HG03439 (cell line): ENCODE measurements at regions not wholly inside any gene's neighbourhood (a gene's known extent, or its start where the extent isn't known, plus 50 kb on each side); places are given as distances from the start of the nearest gene placed in this dataset.
"Not testable (repeated sequence)": the region's sequence is repeated elsewhere in the genome, so short reads cannot be mapped to it uniquely, and the experiment has no call there.

Experiments used
- ATAC-seq: cut with Tn5 transposase; IDR thresholded peaks from one replicate; pipeline ENCODE4 v1.9.1; 2021; ENCODE audit warnings: mild to moderate bottlenecking, moderate library complexity; ENCODE audit not compliant: unreplicated experiment

- ATAC-seq: not testable (repeated sequence)
Measured at GRCh38 chr4:86413426-86413825, 53.6 kb upstream of the MAPK10 start.

GRCh38 chr4:86414686-86415085 lies 54.8 kb upstream of the MAPK10 start:
- no peak for ATAC-seq

GRCh38 chr4:86416081-86416480 lies 56.2 kb upstream of the MAPK10 start:
- no peak for ATAC-seq

- ATAC-seq: no peak
Measured at GRCh38 chr4:86421461-86421860, 61.6 kb upstream of the MAPK10 start.

GRCh38 chr4:86431543-86432116 lies 71.8 kb upstream of the MAPK10 start:
- ATAC-seq: no peak

- ATAC-seq: no peak
Measured at GRCh38 chr4:86432559-86433134, 72.8 kb upstream of the MAPK10 start.

GRCh38 chr4:86439293-86439692 lies 79.4 kb upstream of the MAPK10 start:
- ATAC-seq: no peak

GRCh38 chr4:86441175-86441936 lies 81.5 kb upstream of the MAPK10 start:
- peak; percentile 61 for ATAC-seq

DNA sequence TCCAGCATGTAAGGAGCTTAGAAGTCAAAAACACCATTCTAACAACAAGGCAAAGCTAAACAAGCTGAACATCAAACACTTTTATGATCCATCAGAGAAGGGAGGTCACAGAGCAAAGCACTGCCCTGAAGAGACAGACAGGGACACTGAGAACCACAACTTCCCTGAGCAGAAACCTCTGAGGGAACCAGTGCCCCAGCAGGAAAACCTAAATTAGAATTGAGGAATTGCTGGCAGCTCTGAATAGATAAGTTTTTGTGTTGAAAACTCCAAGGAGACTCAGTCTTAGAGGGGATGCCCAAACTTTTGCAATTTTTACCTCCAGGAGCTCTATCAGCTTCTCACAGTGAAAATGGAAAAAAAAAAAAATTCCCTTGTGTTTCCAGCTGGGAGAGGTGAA lies 83.0 kb upstream of the MAPK10 start:
- ATAC-seq: no peak

DNA sequence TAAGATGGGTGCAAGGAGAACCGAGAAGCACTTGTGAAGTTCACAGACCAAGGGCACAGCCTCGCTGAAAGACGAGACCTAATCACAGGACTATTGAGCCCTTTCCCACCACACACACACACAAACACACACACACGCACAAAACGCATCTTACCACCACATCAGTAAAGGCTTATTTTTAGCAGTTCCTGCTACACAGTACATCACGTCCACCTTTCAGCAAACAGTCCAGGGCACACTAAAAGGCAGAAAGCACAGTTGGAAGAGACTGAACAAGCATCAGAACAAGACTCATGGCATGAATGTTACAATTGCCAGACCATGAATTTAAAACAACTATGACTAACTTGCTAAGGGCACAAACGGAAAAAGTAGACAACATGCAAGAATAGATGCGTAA lies 83.6 kb upstream of the MAPK10 start:
- no peak for ATAC-seq

DNA sequence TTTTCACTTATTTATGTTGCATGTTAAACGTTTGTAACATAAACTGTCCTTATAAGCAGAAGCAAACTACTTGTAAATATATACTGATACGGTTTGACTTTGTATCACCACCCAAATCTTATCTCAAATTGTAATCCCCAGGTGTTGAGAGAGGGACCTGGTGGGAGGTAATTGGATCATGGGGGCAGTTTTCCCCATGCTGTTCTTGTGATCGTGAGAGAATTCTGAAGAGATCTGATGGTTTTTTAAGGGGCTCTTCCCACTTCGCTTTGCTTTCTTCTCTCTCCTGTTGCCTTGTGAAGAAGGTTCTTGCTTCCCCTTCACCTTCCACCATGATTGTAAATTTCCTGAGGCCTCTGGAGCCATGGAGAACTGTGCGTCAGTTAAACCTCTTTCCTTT lies 87.1 kb upstream of the MAPK10 start:
- ATAC-seq: no peak

GRCh38 chr4:86448871-86449270 lies 89.0 kb upstream of the MAPK10 start:
- no peak for ATAC-seq

GRCh38 chr4:86449746-86450588 lies 90.1 kb upstream of the MAPK10 start:
- ATAC-seq: no peak

- no peak for ATAC-seq
Measured at GRCh38 chr4:86450861-86451260, 91.0 kb upstream of the MAPK10 start.

GRCh38 chr4:86451560-86452330 lies 91.9 kb upstream of the MAPK10 start:
- ATAC-seq: no peak

DNA sequence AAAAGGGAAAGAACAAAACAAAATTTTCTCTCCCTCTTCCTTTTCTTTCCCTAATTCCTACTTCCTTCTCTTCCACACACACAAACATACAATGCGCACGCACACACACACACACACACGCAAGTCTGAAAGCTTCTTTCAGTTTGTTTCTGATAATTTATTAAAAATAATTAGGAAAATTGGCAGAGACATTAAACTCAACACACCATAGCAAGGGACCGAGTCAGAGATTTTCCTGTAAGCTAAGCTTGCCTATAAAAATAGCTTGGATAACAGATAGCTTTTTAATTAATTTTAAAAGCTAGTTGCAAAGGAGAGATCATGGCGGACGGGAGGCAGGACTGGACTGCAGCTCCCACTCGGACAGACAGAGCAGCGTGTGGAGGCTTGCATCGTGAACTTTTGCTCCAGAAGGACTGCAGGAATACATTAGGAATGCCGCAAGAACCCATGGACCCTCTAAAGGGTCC lies 92.6 kb upstream of the MAPK10 start:
- no peak for ATAC-seq

GRCh38 chr4:86452924-86453531 lies 93.2 kb upstream of the MAPK10 start:
- no peak for ATAC-seq

DNA sequence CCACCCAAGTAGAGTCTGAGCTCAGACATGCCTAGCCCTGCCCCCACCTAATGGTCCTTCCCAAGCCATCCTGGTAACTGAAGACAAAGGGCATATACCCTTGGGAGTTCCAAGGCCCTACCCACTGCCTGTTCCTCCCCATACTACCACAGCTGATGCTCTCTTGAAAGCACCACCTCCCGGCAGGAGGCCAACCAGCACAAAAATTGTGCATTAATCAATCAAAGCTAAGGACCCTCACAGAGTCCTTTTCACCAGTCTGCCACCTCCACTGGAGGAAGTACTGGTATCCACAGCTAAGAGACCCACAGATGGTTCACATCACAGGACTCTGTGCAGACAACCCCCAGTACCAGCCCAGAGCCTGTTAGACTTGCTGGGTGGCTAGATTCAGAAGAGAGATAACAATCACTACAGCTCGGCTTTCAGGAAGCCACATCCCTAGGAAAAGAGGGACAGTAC lies 93.8 kb upstream of the MAPK10 start:
- not testable (repeated sequence) for ATAC-seq

- ATAC-seq: no peak
Measured at GRCh38 chr4:86461849-86462248, 102.0 kb upstream of the MAPK10 start.

DNA sequence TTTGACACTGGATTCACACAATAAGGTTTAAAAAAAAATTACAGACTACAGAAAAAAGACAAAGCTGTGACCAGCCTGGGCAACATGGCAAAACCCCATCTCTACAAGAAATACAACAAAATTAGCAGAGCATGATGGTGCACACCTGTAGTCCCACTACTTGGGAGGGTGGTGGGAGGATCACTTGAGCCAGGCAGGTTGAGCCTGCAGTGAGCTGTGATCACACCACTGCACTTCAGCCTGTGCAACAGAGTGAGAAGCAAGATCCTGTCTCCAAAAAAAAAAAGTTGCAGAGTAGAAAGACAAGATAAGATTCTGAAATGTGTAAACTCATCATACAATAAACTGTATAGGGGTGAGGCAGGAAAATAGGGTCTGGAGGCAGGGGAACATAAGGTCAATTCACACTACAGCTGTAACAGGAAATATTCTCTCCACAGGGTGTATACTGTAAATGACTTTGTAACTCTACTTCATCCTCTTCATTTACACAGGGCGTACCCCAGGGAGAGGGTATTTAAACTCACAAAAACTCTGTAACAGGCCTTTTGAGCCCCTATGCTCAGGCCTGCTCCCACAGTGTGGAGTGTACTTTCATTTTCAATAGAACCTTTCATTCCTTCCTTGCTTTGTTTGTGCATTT lies 112.6 kb upstream of the MAPK10 start:
- ATAC-seq: no peak
